ENCODE measurements at regions not wholly inside any gene's neighbourhood (a gene's known extent, or its start where the extent isn't known, plus 50 kb on each side); places are given as distances from the start of the nearest gene placed in this dataset.
"Not testable (repeated sequence)": the region's sequence is repeated elsewhere in the genome, so short reads cannot be mapped to it uniquely, and the experiment has no call there.

DNA sequence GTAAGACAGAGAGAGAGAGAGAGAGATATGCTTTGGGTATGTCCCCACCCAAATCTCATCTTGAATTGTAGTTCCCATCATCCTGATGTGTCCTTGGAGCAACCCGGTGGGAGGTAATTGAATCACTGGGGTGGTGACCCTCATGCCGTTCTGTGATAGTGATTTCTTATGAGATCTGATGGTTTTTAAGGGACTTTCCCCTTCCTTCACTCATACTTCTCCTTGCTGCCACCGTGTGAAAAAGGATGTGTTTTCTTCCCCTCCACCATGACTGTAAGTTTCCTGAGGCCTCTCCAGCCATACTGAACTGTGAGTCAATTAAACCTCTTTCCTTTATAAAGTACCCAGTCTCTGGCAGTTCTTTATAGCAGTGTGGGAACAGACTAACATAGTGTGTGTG is 60.3 kb downstream of the EOMES start:
- no peak for DNase-seq

DNA sequence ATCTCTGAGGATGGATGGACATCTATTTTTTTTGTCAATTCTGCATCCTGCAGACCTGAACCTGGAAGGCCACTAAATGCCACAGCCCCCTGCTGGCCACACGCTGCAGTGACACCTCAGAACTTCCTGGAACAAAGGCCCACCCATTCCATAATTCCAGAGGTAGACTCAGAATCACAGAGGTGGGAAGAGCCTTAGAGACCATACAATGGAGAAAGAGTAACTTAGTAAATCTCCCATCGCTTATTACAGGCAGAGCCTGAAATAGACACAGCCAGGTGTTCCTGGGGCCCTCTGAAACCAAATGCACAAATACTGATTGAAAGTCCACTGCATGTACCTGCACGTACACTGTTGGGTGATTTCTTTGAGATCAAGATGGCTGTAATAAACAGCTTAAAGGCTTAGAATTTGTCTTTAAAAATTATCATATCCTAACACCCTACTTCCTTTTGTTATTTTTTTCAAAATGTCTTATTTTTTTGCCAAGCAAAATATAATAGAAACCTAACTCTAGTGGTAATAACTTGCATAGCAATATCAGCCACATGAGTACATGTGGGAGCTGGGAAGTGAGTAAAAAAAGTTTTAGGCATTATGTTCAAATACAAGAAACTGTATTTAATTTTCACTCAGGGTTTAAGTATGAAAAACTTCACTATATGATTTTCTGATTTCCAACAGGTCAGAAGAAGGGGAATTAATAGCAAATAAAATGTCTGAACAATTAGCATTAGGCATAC is 62.7 kb downstream of the EOMES start:
- no peak for DNase-seq

DNA sequence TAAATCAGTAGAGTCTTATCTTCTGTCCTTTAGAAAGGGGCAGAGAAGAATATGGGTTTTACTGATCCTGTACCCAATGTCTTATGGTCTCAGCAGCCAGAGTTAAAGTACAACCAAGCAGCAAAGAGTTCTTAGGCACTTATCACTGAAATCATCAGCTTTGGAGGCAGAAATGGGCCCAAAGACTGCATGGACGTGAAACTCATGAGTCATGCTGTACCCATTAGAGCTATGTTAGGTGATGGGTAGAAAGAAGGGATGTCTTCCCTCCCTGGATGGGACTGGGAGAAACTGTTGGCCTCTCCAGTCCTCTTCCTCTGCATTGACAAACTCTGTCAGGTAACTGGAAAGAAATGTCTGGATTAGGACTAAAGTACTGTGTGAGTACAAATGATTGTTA is 63.4 kb downstream of the EOMES start:
- DNase-seq, result no peak

DNA sequence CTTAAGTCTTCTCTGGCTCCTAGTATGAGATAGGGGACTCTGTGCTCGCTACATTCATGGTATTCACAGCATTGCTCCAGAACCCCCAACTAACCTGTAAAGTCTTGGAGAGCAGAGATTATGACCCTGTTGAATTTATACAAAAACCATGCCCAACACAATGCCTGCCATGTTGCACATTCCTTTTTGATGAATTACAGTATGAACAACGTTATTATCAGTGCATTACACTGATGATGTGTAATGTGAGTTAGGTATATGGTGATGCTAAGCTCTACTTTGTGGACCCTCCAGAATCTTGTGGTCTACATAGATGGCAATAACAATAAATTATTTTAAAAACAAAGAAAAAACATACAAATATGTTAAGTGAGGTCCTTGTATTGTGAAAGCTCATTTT is 64.3 kb downstream of the EOMES start:
- no peak for DNase-seq

DNA sequence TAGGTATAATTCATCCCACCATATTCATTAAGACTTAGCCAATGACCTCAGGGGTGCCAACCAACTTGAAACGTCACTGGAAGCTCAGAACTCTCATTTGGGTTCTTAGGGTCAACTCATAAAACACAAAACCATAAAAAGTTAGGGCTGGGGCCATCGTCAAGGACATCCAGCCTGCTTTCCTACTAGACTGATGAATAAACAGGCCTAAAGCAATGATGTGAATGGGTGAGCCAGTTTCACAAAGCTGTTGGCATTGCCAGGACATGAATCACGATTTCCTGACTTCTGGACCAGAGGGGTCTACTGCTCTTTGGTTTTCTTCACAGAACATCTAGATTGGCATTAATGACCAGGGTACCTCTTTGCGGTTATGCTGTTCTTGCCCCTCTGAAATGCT is 64.7 kb downstream of the EOMES start:
- no peak for DNase-seq

DNA sequence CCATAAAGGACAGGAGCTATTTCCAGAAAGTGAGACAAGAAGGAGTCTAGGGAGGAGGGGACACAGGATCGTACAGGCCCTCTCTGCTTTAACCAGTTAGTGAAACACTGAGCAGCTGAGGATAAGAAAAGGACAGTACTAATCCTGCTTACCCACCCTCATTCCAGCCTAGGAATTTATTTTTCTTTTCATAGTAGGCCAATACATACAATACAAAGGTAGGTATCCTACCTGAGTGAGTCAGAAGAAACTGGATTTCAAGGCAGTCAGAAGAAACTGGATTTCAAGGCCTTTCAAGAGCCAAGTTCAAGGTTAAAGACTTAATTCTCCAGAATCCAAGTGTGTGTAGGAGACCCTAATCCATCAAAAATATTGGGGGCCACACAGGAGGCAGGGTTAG is 65.3 kb downstream of the EOMES start:
- DNase-seq, result no peak

DNA sequence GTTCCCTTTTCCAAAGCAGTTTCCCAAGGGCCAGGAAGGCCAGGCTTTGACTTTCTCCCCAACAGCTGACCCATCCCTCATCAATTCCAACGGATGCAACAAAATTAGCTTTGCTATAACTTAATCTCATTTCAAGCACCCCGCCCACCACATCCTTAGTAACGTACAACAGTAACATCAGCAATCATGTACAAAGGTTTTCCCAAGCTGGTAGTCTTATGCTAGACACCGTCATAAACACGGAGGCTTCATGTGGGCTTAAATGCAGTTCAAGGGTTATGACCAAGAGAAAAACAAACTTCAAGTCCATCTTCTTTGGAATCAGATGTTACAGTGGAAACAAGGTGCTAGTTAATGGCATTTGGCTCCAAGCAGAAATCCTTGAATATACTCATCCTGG is 66.6 kb downstream of the EOMES start:
- DNase-seq, result no peak

DNA sequence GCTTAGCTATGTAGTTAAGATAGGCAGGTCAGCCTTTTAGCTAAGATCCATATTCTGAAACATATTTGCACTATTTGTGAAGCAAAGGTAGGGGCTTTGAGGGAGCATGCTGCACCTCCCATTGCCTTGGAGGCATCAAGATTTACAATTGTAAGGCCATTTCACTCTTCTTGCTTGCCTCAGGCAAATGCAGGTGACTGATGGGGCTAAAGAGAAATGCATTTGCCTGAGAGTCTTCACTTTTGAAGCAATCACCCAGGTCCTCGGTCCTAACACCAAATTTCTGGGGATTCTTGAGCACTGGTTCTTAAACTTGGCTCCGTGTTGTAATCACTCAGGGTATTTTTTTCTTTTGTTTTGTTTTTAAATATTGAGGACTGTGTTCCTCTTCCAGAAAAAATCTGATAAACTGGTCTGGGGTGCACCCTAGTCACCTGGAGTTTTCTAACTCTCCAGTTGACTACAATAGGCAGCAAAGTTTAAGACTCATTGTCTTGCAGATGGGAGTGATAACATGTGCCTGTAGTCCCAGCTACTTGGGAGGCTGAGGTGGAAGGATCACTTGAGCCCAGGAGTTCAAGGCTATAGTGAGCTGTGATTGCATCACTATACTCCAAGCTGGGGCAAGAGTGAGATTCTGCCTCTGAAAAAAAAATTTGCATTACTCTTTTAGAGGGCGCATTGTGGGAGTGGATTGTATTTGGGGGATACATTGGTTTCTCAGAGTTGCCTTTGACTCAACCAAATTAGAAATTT is 68.1 kb downstream of the EOMES start:
- no peak for DNase-seq

DNA sequence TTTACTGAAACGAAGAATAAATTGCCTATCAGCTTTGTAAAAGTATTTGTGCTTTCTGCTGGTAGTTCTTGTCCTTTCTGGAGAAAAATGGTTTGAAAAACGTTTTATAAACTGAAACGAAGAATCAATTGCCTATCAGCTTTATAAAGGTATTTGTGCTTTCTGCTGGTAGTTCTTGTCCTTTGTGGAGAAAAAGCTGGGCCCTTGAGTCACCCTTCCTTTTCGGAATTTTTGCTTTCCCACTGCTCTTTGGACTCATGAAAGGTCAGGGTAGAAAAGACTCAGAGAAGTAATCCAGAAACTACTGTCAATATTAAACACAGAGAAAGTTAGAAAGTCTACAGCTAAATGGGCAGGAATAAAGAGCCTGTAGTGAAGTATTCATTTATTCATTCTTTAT is 72.8 kb downstream of the EOMES start:
- DNase-seq, result no peak

DNA sequence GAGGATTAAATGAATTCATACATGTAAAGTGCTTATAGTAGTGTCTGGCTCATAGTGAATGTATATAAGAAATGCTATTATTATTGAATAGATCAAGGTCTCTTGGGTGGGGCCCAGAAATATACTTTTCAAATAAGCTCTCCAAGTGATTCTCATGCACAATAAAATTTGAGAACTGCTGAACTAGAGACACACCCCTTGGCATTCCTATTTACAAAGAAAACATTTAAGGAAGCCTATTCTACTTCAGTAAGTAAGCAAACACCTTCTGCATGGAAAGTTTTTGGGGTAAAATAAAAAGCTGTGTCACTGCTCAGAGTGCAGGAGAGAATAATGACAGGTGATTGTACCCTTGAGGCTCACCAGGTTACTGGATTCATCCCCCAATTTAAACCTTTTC is 75.2 kb downstream of the EOMES start:
- DNase-seq, result no peak

DNA sequence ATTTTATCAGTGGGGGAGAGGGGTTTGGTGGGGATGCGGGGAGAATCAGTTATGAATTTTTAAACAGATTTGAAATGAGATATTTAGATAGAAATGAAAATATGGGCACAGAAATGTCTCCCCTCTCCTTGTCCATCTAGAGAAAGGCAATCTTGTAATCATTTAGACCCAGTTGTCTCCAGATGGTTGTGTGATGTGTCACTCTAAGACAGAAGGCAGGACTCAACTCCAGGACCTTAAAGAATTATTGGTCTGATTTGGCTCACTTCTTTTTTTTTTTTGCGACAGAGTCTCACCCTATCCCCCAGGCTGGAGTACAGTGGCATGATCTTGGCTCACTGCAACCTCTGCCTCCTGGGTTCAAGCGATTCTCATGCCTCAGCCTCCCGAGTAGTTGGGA is 77.2 kb downstream of the EOMES start:
- DNase-seq, result no peak

DNA sequence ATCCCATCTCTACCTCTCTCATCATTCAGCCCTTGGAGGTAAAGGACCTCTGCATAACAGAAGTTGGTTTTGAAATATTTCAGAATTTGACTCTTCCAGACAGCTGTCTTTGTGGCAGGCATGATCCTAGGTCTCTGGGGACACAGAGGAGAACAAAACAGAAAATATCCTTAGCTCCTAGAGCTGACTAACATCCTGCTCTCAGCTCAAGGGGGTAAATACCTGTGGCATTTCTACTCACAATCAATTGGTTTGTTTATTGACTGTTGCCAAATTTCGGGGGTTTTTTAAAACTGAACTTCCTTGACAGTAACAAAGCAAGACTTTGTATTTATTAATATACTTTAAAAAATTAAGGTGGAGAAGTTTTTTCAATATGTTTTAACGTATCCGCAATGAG is 78.8 kb downstream of the EOMES start:
- no peak for DNase-seq

DNA sequence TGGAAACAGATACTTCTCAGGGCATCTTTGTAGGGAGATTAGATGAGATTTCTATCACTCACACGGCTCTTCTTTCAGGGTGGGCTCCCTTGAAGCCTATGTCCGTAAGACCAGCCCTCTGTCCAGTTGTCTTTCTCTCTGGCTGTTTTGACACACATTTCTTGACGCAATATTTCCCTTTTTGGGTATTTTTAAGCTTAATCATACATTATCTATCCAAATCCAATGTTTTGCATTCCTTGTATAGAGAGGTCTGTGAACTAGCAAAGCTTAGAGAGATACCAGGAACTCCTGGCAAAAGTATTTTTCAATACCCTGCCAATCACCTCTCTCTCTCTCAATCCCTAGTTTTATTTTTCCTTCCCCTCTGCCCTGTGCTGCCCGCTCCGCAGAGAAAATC is 79.3 kb downstream of the EOMES start:
- no peak for DNase-seq

DNA sequence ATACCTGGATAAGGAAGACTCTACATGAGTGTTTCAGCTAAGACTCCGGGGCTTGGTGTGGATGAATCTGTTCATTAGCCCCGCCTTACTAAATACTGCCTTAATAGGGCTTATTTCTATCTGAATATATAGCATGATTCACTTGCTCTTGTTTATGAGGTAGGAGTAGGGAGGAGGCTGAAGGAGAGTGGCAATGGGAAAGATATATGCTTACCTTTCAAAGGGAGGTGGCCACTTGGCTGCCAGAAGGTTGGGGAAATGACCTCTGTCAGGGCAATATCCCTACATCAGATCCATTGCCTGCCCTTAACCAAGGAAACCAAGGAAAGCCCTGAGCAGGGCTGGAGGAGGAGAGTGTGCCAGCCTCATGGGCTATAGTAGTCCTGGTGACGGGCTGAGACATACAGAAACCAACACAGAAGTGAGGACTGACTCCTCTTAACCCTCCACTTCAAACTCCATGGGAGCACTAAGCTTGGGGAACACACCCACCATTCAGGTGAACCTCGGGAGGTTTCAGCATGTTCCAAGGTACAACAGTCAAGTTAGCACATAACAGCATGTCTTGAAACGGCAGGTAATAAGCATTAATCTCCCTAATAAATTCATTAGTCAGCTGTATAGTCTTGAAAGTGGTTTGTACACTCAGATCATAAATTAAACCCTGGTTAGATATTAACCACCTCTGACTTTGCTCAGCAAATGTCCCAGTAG is 80.1 kb downstream of the EOMES start:
- DNase-seq, result no peak

DNA sequence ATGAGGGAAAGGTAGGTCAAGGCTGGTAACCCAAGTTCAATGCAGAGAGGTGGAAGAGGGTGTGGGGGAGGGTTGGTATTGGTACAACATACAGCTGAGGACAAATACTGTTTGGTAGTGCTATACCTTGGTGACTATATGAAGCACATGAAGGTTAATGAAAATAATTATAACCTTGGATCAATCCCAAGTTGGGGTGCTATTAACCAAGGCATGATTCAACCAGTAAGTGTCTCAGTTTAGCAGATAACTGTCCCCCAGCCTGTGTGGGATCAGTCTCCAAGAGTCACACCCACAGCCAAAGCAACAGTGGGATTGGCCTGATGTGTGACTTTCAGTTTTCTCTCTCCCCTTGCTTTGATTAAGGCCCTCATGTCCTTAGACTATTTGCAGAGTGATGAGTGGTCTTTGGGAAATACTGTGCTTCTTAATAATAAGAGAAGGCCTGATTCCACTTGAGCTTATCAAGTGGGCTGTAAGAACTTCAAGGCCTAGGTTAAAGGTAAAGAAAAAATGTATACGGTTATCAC is 80.8 kb downstream of the EOMES start:
- DNase-seq, result no peak

DNA sequence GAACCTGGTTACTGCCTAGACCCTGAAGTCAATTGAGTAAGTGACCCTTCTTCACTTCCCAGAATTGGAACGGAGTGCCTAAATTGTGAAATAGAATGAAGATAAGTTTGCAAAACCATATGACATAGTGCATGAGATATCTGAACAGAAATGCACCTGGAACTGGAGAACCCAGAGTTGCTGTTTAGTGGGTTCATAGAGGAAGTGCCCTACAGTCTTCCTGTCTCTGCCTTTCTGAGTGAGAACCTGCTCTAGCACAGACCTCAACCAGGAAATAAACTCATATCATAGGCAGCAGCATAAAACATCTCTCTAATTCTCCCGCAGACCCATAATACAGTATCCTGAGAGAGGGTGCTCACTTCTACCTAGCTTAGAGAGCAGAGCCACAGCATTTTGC is 82.9 kb downstream of the EOMES start:
- DNase-seq, result no peak

DNA sequence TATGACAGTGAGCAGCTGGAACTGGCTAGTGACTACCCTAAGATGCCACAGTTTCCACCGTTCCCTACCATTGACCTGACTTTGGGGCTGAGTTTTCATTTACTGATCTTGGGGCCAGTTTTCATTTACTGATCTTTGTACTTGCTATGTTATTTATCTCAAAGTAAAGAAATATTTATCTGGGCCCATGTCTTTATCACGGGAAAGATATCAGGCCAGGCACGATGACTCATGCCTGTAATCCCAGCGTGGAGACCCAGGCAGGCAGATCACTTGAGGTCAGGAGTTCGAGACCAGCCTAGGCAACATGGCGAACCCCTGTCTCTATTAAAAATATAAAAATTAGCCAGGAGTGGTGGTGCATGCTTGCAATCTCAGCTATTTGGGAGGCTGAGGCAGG is 83.5 kb downstream of the EOMES start:
- DNase-seq, result no peak

DNA sequence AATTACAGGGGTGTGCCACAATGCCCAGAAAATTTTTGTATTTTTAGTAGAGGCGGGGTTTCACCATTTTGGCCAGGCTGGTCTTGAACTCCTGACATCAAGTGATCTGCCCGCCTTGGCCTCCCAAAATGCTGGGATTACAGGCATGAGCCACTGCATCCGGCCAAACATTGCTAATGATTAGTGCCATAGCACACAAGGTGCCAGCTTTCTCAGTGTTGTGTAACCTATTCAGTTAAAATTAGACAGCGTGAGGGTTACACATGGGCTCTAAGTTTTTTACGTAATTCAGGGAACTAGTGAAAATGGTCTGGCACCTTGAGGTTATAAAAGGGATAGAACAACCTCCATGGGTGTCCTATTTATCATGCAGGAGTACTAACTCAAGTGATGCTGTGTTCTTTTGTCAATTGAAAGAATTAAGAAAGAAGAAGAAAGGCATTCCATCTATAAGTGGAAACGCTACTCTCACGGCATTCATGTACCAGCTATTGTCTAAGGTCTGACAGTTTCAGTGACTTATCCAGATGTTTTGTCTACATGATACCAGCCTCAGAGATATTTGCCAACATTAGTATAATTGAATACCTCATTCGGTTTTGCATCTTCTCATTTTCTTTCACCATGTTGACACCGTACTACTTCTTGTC is 84.7 kb downstream of the EOMES start:
- no peak for DNase-seq

DNA sequence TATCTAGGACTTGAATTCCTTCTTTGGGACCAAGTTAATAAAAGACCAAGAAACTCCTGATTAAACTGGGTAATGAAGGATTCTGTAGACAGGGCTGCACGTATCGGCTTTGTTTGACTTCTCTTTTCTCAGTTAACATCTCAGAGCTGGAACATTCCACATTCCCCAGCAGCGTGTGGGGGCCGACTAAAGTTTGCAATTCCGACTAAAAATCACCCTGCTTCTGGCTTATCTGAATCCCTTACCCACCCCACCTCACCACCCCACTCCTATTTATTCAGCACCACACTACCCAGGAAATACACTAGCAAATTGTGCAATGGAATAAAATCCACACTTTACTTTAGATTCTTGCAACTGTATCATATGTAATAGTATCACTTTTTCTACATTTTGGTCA is 87.1 kb downstream of the EOMES start:
- not testable (repeated sequence) for DNase-seq

DNA sequence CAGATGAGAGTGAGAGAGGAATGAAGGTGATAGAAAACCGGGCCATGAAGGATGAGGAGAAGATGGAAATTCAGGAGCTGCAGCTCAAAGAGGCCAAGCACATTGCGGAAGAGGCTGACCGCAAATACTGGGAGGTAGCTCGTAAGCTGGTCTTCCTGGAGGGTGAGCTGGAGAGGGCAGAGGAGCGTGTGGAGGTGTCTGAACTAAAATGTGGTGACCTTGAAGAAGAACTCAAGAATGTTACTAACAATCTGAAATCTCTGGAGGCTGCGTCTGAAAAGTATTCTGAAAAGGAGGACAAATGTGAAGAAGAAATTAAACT is 88.9 kb downstream of the EOMES start:
- DNase-seq, result no peak

DNA sequence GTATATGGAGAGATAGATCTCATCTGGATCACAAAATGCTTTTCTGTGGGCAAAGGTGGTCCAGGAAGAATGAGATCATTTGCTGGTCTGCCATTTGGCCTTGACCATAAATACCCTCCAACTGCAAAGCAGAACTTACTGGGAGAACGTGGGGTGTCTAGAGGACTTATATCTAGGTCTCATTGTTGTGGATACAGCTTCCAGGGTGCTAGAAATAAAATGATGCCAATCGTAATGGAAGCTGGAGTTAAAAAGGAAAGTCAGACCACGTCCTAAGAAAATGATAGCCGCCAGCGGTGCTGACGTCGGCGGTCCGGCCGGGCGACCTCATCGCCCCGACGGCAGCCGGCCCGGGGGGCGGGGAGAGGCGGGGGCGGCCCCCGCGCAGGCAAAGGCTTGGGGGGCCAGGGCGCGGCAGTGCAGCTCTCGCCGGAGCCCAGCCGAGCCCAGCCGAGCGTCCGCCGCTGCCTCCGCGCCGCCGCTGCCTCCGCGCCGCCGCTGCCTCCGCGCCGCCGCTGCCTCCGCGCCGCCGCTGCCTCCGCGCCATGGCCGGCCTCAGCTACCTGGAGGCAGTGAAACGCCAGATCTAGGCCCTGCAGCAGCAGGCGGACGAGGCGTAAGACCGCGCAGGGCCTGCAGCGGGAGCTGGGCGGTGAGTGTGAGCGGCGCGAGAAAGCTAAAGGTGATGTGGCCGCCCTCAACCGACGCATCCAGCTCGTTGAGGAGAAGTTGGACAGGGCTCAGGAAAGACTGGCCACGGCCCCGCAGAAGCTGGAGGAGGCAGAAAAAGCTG is 89.5 kb downstream of the EOMES start:
- DNase-seq, result no peak

DNA sequence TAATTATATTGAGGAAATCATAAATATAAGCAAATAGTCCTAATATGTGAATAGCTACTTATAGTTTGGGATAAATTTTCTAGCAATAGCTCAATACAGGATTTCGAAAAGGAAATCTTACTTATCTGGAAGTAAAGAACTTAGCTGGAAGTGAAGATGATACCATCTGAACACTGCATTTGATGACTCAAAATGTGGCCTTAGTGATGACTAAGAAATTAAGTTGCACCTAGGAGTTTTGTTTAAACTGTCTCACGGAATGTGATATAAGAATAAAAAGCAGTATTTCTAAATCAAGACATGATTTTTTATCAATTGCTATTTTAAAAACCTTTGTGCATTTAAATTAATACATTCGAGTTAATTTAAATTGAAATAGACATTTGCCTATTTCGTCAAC is 91.2 kb downstream of the EOMES start:
- no peak for DNase-seq

DNA sequence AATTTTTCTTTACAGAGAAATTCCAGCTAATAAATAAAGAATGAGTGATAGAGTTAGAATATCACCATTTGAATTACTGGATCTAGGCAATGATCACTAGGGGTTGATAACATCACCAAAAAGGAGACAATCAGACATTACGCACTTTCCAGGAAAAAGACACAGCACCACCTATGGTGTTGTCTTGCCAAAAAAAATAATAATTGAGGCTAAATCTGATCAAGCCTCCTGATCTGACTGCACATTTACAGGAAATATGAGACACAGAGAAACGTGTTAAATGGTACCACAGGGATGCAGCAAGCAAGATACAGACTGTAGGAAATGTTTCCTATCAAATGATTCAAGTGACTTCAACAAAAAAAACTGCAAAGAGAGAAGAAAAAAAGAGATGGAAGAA is 92.8 kb downstream of the EOMES start:
- DNase-seq, result no peak

Data from SIG-M5 (cell line).